ENCODE measurements at regions not wholly inside any gene's neighbourhood (a gene's known extent, or its start where the extent isn't known, plus 50 kb on each side); places are given as distances from the start of the nearest gene placed in this dataset.

- TF ChIP-seq CTCF (IDR thresholded peaks at IDR 0.05), result no peak
- TF ChIP-seq POLR2A (IDR thresholded peaks at IDR 0.05), result no peak
- TF ChIP-seq EP300 (IDR thresholded peaks at IDR 0.05), result no peak
Measured at GRCh38 chr10:62666275-62666674, 138.2 kb upstream of the ADO start.

Measured in tibial nerve (tissue), 4 donors.